Muscle layer of duodenum (tissue), 2 donors: ENCODE measurements at regions not wholly inside any gene's neighbourhood (a gene's known extent, or its start where the extent isn't known, plus 50 kb on each side); places are given as distances from the start of the nearest gene placed in this dataset.
"Not testable (repeated sequence)": the region's sequence is repeated elsewhere in the genome, so short reads cannot be mapped to it uniquely, and the experiment has no call there.

ENCODE experiments used
- H3K27ac ChIP-seq: one replicate; pipeline ENCODE4 v1.7.0; 2013; ENCODE audit warnings: mild to moderate bottlenecking, low read length
- H3K27me3 ChIP-seq: one replicate; pipeline ENCODE4 v1.7.0; 2013; ENCODE audit warnings: low read depth, mild to moderate bottlenecking, control low read depth, low read length
- H3K36me3 ChIP-seq, 2 donors: one replicate each; pipeline ENCODE4 v1.7.0; 2013; ENCODE audit warnings: low read length in 2 of 2, control low read depth in 1 of 2, mild to moderate bottlenecking in 1 of 2; ENCODE audit not compliant: insufficient read depth in 2 of 2, control insufficient read depth in 1 of 2
- H3K4me1 ChIP-seq, 2 donors: one replicate each; pipeline ENCODE4 v1.7.0; 2013; ENCODE audit warnings: low read length in 2 of 2, mild to moderate bottlenecking in 2 of 2, control low read depth in 1 of 2, moderate library complexity in 1 of 2; ENCODE audit not compliant: insufficient read depth in 2 of 2, control insufficient read depth in 1 of 2
- H3K4me3 ChIP-seq, 2 donors: one replicate each; pipeline ENCODE4 v1.7.0; 2013; ENCODE audit warnings: low read length in 2 of 2, low read depth in 1 of 2, mild to moderate bottlenecking in 1 of 2
- H3K9me3 ChIP-seq, 2 donors: one replicate each; pipeline ENCODE4 v1.7.0; 2013; ENCODE audit warnings: low read length in 2 of 2, control low read depth in 1 of 2, mild to moderate bottlenecking in 1 of 2; ENCODE audit not compliant: control insufficient read depth in 1 of 2
- donor health status: healthy.

DNA sequence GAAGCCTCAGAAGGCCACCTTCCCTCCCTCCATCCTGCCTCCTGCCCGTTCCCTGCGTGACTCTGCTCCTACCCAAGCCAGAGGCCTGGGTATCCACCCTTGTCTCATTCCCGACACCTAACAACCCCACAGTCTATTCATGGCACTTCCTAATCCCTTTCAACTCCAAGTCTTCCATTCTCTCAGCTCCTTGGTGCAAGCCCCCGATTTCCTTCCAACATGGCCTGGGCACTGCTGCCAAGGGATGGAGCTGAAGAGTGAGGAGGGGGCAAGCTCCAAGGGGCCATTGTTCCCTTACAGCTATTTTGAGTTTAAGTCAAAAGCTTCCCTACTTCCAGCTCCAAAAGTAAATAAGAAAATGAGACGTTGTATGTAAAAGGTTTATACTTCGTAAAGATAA is 84.8 kb upstream of the ASB18 start:
- Histone ChIP-seq H3K27ac (no peak overlapping the region), H3K4me1 (no peaks in the 10 kb centered on the region), H3K27me3 (no peaks in the 10 kb centered on the region), H3K36me3 (no peaks in the 10 kb centered on the region), H3K9me3 (no peaks in the 10 kb centered on the region), H3K4me3 (no peak overlapping the region)

DNA sequence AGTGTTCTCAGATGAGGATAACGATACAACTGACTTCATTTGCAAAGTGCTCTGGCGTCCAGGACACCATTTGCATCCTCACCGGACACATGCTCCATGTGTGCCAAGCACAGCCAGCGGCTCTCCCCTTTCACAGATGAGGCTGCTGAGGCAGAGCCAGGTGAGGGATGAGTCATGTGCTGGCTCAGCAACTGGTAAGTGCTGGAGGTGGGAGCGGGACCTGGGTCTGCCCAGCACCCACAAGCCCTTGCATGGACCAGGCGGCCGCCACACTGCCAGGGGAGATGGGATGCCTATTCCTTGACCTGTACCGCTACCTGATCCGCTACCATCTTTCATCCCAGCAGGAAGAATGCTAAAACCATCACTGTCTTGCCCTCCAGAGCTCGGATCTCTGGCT is 86.2 kb upstream of the ASB18 start:
- Histone ChIP-seq H3K4me3 (no peak overlapping the region), H3K27ac (no peak overlapping the region), H3K9me3 (no peaks in the 10 kb centered on the region), H3K27me3 (no peaks in the 10 kb centered on the region), H3K36me3 (no peaks in the 10 kb centered on the region), H3K4me1 (no peaks in the 10 kb centered on the region)

DNA sequence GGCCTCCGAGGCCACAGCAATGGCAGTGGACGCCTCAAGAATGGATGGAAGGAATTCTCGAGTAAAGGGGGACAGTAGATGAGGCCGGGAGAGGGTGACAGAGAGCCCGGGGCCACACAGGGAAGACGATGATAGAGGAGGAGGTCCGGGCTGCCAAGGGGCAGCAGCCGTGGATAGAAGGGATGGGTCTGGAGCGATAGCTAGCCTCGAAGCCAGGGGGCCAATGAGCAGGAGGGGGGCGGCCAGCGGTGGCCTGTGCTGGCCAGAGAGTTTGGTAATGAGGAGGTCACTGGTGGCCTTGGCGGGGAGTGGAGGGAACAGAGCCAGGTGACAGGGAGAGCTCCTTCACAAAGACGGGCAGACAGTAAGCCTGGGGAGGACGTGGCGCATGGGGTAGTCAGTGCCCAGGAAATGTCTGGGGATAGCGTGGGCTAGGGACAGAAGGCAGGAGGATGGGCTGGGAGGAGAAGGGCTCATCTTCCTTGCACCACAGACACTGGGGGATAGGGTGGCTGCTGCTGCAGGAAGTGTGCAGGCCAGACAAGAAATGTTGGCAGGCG is 87.8 kb upstream of the ASB18 start:
- Histone ChIP-seq H3K4me1 (no peaks in the 10 kb centered on the region), H3K36me3 (no peaks in the 10 kb centered on the region), H3K9me3 (no peaks in the 10 kb centered on the region)

DNA sequence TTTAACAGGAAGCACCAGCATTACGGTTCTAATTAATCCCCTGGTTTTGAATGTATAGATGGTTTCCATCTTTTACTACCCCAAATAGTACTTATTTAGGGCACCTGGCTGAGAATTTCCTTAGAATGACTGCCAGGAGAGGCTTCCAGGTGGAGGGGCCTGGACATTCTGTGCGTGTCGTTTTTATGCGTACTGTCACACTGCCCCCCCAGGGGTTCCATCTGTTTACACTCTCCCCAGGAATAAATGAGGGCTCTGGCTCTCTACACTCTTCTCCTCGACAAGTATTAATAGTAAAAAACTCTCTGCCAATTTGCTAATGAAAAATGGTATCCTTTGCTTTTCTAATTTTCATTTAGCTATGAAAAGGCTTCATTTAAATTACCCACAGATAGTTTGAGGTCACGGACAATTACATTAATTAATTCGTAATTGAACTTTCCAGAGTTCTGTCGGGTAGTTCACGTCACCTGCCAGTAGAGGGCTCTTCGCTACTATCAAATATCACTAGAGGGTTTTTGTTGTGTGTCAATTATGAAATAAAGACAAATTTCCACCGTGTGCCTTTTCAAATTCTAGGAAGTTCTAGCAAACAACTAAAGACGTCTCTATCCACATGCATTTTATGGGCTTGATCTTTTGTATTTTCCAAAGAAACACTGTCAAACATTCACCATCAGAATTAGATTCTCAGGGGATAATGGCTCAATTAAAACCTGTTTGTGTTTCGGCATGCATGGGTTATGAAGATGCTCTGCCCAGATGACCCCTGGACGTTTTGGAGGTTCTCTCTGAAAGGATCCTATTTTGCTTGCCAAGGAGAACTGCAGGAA is 88.8 kb upstream of the ASB18 start:
- H3K4me3 ChIP-seq: no peak overlapping the region
- H3K27me3 ChIP-seq: no peaks in the 10 kb centered on the region
- no peaks in the 10 kb centered on the region for H3K36me3 ChIP-seq
- H3K4me1 ChIP-seq: no peaks in the 10 kb centered on the region
- H3K27ac ChIP-seq: no peak overlapping the region
- H3K9me3 ChIP-seq: no peaks in the 10 kb centered on the region

More for the DNA sequence above, 87.8 kb upstream of the ASB18 start:
- Histone ChIP-seq H3K27me3 (no peaks in the 10 kb centered on the region), H3K4me3 (no peak overlapping the region), H3K27ac (no peak overlapping the region)

DNA sequence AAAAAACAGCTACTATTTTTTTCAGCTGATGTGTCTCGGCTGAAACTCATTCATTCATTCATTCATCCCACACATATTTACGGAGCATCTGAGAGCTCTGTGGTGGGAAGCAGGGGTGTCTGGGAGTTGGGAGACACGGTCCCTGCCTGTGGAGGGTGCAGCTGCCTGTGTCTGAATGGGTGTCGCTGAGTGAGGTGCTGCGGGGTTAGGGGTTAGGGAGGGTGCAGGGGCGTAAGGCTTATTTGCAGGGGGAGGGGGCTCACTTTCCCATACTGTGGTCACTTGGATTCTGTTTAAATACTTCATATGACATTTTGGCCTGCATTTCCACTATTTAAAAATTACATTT is 89.4 kb upstream of the ASB18 start:
- no peaks in the 10 kb centered on the region for H3K9me3 ChIP-seq
- no peaks in the 10 kb centered on the region for H3K4me1 ChIP-seq
- H3K27me3 ChIP-seq: no peaks in the 10 kb centered on the region
- no peaks in the 10 kb centered on the region for H3K36me3 ChIP-seq
- H3K4me3 ChIP-seq: no peak overlapping the region
- H3K27ac ChIP-seq: no peak overlapping the region

DNA sequence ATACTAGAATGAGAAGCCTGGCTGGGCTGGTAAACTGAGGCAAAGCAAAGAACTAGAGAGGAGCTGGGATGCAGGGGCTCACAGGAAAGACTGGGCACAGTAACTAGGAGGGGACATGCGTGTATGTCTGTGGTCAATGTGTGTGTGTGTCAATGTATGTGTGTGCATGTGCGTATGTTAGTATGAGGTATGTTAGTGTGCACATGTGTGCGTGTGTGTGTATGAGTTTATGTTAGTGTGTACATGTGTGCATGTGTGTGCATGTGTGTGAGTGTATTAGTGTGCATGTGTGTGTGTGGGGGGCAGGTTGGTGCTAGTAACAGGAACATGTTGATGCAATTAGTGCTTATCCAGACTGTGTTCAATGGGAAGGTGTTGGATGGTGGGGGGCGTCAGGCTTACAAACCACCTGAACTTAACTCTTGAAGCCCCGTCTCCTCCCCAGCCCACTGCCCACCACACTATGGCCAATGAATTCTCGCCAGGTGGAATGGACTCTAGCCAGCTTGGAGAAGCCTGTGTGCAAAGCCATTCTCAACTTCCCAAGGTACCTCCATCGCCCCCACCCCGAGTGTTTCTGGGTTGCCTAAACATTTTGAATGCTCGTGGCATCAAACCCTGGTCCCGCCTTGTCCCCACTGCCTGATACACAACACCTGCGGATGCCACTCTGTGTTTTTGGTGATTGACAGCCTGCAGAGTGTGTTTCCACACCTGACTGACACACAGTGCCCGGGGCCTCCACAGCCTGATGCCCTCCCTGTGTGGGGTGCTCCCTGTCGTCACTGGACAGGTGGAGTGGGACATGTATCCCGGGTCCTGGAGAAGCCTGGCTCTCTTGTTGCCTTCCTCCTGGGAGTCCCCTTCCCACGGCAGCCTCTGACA is 90.1 kb upstream of the ASB18 start:
- Histone ChIP-seq H3K27me3 (no peaks in the 10 kb centered on the region), H3K36me3 (no peaks in the 10 kb centered on the region), H3K27ac (no peak overlapping the region), H3K4me1 (no peaks in the 10 kb centered on the region), H3K9me3 (no peaks in the 10 kb centered on the region), H3K4me3 (no peak overlapping the region)

DNA sequence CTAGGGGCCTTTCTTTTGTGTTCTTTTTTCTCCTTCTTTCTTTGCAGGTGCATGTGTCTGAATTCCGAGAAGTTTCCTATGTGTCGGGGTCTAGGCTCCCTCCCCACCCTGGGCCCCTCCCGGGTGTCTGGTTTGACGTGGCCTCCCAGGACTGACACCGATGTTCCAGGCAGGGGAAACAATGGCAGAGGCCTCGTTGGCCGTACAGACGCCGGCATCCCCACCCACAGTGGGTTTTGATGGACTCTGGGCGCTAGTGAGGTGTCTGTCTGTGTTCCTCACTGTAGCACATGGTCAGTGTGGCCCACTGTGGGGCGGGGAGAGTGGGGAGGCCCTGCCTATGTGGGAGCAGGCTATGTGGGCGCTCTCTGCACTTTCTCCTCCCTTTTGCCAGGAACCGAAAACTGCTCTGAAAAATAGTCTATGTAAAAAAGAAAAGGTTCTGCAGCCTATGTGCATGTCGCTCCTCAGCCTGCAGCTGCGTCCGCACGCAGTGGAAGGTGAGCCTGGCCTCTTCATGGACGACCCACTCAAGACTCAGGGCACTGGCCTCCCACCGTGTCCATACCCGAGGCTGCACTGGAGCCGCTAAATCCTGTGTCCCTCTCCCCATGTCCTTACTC is 90.9 kb upstream of the ASB18 start:
- no peaks in the 10 kb centered on the region for H3K36me3 ChIP-seq
- no peaks in the 10 kb centered on the region for H3K27me3 ChIP-seq
- H3K4me1 ChIP-seq: no peaks in the 10 kb centered on the region
- H3K27ac ChIP-seq: no peak overlapping the region
- no peak overlapping the region for H3K4me3 ChIP-seq
- H3K9me3 ChIP-seq: no peaks in the 10 kb centered on the region

DNA sequence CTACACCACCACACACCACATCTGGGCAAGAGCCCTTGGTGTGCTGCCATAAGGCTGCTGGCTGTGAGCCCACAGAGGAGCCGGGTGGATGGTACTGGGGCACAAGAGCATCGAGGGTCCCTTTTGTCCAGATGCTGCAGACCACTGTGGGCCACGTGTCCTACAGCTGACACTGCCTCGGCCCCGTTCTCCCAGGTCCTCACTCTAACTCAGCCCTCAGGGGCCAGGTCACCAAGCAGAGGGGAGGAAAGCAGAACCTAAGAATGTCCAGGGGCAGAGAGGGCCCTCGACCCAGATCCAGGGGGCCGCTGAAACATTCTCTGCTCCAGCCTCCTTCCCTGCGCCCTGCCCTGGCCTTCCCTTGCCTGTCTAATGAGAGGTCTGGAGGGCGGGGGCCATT is 91.7 kb upstream of the ASB18 start:
- H3K9me3 ChIP-seq: no peaks in the 10 kb centered on the region
- H3K27ac ChIP-seq: no peak overlapping the region
- H3K4me3 ChIP-seq: no peak overlapping the region
- H3K27me3 ChIP-seq: no peaks in the 10 kb centered on the region
- H3K36me3 ChIP-seq: no peaks in the 10 kb centered on the region
- no peaks in the 10 kb centered on the region for H3K4me1 ChIP-seq

DNA sequence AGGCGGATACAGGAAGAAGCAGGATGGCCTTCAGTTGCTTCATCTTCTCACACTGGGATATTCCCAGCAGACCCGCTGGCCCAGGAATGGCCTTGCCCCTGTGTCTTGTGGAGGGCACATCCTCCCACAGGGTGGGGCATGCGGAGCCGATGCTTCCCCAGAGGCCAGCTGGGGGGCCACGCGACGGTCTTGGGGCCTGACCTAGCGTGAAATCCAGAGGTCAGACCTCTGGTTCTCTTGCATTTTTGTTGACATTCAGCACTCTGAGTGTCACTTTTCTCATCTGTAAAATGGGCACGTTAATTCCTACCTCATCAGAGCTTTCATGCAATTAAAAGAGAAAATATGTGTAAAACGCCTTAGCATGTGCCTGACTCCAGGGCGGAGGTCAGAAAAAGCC is 92.1 kb upstream of the ASB18 start:
- H3K9me3 ChIP-seq, H3K4me3 ChIP-seq, H3K4me1 ChIP-seq, H3K36me3 ChIP-seq, H3K27ac ChIP-seq, H3K27me3 ChIP-seq: not testable (repeated sequence)

DNA sequence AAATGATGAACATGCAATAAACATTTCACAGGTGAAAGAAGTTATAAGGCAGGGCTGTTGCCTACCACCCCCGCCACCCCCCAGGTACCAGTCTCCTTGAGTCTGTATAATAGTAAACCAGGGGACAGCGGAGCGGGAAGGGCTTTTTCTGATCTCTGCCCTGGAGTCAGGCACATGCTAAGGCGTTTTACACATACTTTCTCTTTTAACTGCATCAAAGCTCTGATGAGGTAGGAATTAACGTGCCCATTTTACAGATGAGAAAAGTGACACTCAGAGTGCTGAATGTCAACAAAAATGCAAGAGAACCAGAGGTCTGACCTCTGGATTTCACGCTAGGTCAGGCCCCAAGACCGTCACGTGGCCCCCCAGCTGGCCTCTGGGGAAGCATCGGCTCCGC is 94.3 kb upstream of the ASB18 start:
- H3K27me3 ChIP-seq, H3K4me3 ChIP-seq, H3K4me1 ChIP-seq, H3K27ac ChIP-seq, H3K36me3 ChIP-seq, H3K9me3 ChIP-seq: not testable (repeated sequence)

DNA sequence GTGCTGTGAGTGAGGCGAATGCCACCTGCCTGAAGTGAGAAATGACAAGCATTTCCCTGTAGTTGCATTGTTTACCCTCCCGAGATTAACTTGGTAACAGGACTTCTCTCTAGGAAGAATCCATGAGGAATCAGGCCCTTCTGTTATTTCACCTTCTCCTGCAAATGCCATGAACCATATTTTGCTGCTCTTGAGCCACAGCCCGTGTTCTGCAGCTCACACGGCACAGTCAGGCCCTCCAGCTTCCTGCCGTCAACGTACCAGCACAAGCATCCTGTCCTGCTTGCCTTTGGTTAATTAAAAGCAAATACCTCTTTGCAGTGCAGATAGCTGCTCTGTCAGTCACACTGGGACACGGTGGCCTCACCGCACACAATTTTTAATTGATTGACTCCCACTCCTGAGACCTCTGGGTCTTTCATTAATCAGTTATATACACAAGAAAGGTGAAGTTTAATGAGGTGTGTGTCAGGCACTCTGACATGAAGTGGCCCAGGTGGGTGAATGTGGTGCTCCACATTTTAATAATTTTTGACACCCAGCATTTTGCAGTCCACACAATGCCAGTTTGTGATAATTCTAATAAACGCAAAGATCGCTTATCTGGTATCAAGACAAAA is 95.3 kb upstream of the ASB18 start:
- Histone ChIP-seq H3K4me1 (no peaks in the 10 kb centered on the region), H3K36me3 (no peaks in the 10 kb centered on the region), H3K4me3 (no peak overlapping the region), H3K27ac (no peak overlapping the region), H3K27me3 (no peaks in the 10 kb centered on the region), H3K9me3 (no peaks in the 10 kb centered on the region)
